NCI-H2196 (cell line): ENCODE measurements at regions not wholly inside any gene's neighbourhood (a gene's known extent, or its start where the extent isn't known, plus 50 kb on each side); places are given as distances from the start of the nearest gene placed in this dataset.

Source experiments
- DNase-seq: peaks from one replicate; lab custom pipeline; 2025; ENCODE audit not compliant: unreplicated experiment; lab: John Stamatoyannopoulos, UW

- DNase-seq, result no peak
Observed at GRCh38 chr18:71913641-71914040, 630.5 kb downstream of the CBLN2 start.

- DNase-seq, result no peak
Observed at GRCh38 chr18:71902482-71902881, 641.7 kb downstream of the CBLN2 start.

- DNase-seq, result no peak
Observed at GRCh38 chr18:71899707-71900472, 644.3 kb downstream of the CBLN2 start.

- DNase-seq, result no peak
Observed at GRCh38 chr18:71899183-71899582, 645.0 kb downstream of the CBLN2 start.

GRCh38 chr18:71887509-71887908, 656.6 kb downstream of the CBLN2 start:
- no peak for DNase-seq

- no peak for DNase-seq
Observed at GRCh38 chr18:71878226-71878625, 665.9 kb downstream of the CBLN2 start.

- DNase-seq, result no peak
Observed at GRCh38 chr18:71873695-71874094, 670.4 kb downstream of the CBLN2 start.

- DNase-seq, result no peak
Observed at GRCh38 chr18:71865888-71866287, 678.3 kb downstream of the CBLN2 start.

GRCh38 chr18:71850602-71851001, 693.5 kb downstream of the CBLN2 start:
- DNase-seq, result no peak

GRCh38 chr18:71849407-71849806, 694.7 kb downstream of the CBLN2 start:
- DNase-seq, result no peak

- no peak for DNase-seq
Observed at GRCh38 chr18:71846716-71847115, 697.4 kb downstream of the CBLN2 start.

- no peak for DNase-seq
Observed at GRCh38 chr18:71844814-71845213, 699.3 kb downstream of the CBLN2 start.

GRCh38 chr18:71842666-71843065, 701.5 kb downstream of the CBLN2 start:
- DNase-seq, result no peak

- no peak for DNase-seq
Observed at GRCh38 chr18:71837547-71837946, 706.6 kb downstream of the CBLN2 start.

GRCh38 chr18:71832946-71833617, 711.1 kb downstream of the CBLN2 start:
- no peak for DNase-seq

- DNase-seq, result no peak
Observed at GRCh38 chr18:71831039-71831438, 713.1 kb downstream of the CBLN2 start.

GRCh38 chr18:71827301-71827700, 716.8 kb downstream of the CBLN2 start:
- no peak for DNase-seq

- no peak for DNase-seq
Observed at GRCh38 chr18:71815305-71815704, 728.8 kb downstream of the CBLN2 start.

- DNase-seq, result no peak
Observed at GRCh38 chr18:71809711-71810110, 734.4 kb downstream of the CBLN2 start.

- no peak for DNase-seq
Observed at GRCh38 chr18:71808616-71809015, 735.5 kb downstream of the CBLN2 start.

- no peak for DNase-seq
Observed at GRCh38 chr18:71807586-71807985, 736.6 kb downstream of the CBLN2 start.

GRCh38 chr18:71798986-71799673, 745.0 kb downstream of the CBLN2 start:
- no peak for DNase-seq
